IMR-90 (cell line): ENCODE measurements at regions not wholly inside any gene's neighbourhood (a gene's known extent, or its start where the extent isn't known, plus 50 kb on each side); places are given as distances from the start of the nearest gene placed in this dataset.

Experiments
- ATAC-seq: fragments of 200-7000 bp; cut with Tn5 transposase; 2 replicates; pipeline ENCODE4 v1.9.1; 2020; ENCODE audit warnings: low read depth, mild to moderate bottlenecking, moderate library complexity
- BruUV-seq: library from RNA; stranded (reverse); fragments of 400-500 nt; replicated peaks from 2 replicates; lab custom pipeline; 2021; lab: Mats Ljungman, UMichigan
- CTCF ChIA-PET: fragments of 300-600 bp; formaldehyde crosslinking; extraction: SDS; loops from one replicate; lab custom pipeline; 2021; ENCODE audit warnings: antibody characterized with exemption; lab: Yijun Ruan, JAX
- POLR2A ChIA-PET: fragments of 300-600 bp; sonication (Branson Sonifier 250); formaldehyde crosslinking; loops from one replicate; lab custom pipeline; 2022; ENCODE audit warnings: antibody characterized with exemption; ENCODE audit not compliant: unreplicated experiment; lab: Charles Lee
- DNase-seq: peaks from one replicate; pipeline ENCODE4 v3.0.0; 2013
- H2AFZ ChIP-seq: replicated peaks from 2 replicates; pipeline ENCODE3; 2013; ENCODE audit warnings: low read length, mild to moderate bottlenecking; ENCODE audit not compliant: poor library complexity
- H2AK5ac ChIP-seq: 2 replicates; pipeline ENCODE4 v1.6.1; 2013; ENCODE audit warnings: low read depth, low read length, inconsistent platforms
- H2AK9ac ChIP-seq: replicated peaks from 2 replicates; pipeline ENCODE3; 2013; ENCODE audit warnings: mild to moderate bottlenecking, low read depth, low read length, moderate library complexity; ENCODE audit not compliant: poor library complexity
- H2BK120ac ChIP-seq: 2 replicates; pipeline ENCODE4 v1.6.1; 2013; ENCODE audit warnings: low read depth, low read length, inconsistent platforms
- H2BK15ac ChIP-seq: 3 replicates; pipeline ENCODE4 v1.6.1; 2013; ENCODE audit warnings: low read depth, low read length, inconsistent platforms
- H2BK20ac ChIP-seq: 2 replicates; pipeline ENCODE4 v1.6.1; 2013; ENCODE audit warnings: low read depth, mild to moderate bottlenecking, inconsistent platforms, low read length, moderate library complexity
- H2BK5ac ChIP-seq: 2 replicates; pipeline ENCODE4 v1.6.1; 2013; ENCODE audit warnings: mild to moderate bottlenecking, low read depth, low read length, inconsistent platforms; ENCODE audit not compliant: poor library complexity, severe bottlenecking
- H3K14ac ChIP-seq: replicated peaks from 2 replicates; pipeline ENCODE4 v1.6.1; 2013; ENCODE audit warnings: low read depth, low read length, inconsistent platforms
- H3K18ac ChIP-seq: 2 replicates; pipeline ENCODE4 v1.6.1; 2013; ENCODE audit warnings: low read depth, low read length, control low read depth
- H3K23ac ChIP-seq: 2 replicates; pipeline ENCODE4 v1.6.1; 2013; ENCODE audit warnings: low read depth, low read length, inconsistent platforms
- H3K27ac ChIP-seq: 2 replicates; pipeline ENCODE4 v1.5.1; 2013; ENCODE audit warnings: mild to moderate bottlenecking, control low read depth, low read length; ENCODE audit not compliant: insufficient read depth
- H3K27me3 ChIP-seq: 2 replicates; pipeline ENCODE4 v1.6.1; 2013; ENCODE audit warnings: low read length; ENCODE audit not compliant: control insufficient read depth, insufficient read depth
- H3K36me3 ChIP-seq: 2 replicates; pipeline ENCODE4 v1.6.1; 2013; ENCODE audit warnings: low read length, mixed read lengths; ENCODE audit not compliant: control insufficient read depth, insufficient read depth
- H3K4ac ChIP-seq: 2 replicates; pipeline ENCODE4 v1.6.1; 2013; ENCODE audit warnings: low read depth, low read length, inconsistent platforms
- H3K4me1 ChIP-seq: 2 replicates; pipeline ENCODE4 v1.6.1; 2013; ENCODE audit warnings: low read length, mixed read lengths; ENCODE audit not compliant: control insufficient read depth, insufficient read depth
- H3K4me2 ChIP-seq: 2 replicates; pipeline ENCODE4 v1.6.1; 2013; ENCODE audit warnings: low read depth, mild to moderate bottlenecking, control low read depth, low read length, moderate library complexity
- H3K4me3 ChIP-seq: 2 replicates; pipeline ENCODE4 v1.5.1; 2013; ENCODE audit warnings: low read depth, mild to moderate bottlenecking, control low read depth, low read length, moderate library complexity; ENCODE audit not compliant: insufficient read depth
- H3K56ac ChIP-seq: 2 replicates; pipeline ENCODE4 v1.6.1; 2013; ENCODE audit warnings: low read length, inconsistent platforms; ENCODE audit not compliant: insufficient read depth; ENCODE audit errors: extremely low read depth
- H3K79me1 ChIP-seq, 2 experiments: 2 replicates each; pipeline ENCODE4 v1.6.1; 2013; ENCODE audit warnings: low read length in 2 of 2, inconsistent platforms in 1 of 2, low read depth in 1 of 2
- H3K9ac ChIP-seq: 2 replicates; pipeline ENCODE4 v1.6.1; 2013; ENCODE audit warnings: low read depth, low read length, control low read depth
- H3K9me1 ChIP-seq: 2 replicates; pipeline ENCODE4 v1.6.1; 2013; ENCODE audit warnings: low read length, inconsistent platforms; ENCODE audit not compliant: insufficient read depth
- H3K9me3 ChIP-seq: 2 replicates; pipeline ENCODE4 v1.6.1; 2013; ENCODE audit warnings: low read length; ENCODE audit not compliant: control insufficient read depth, insufficient read depth
- H4K20me1 ChIP-seq: 2 replicates; pipeline ENCODE4 v1.6.1; 2013; ENCODE audit warnings: low read length, inconsistent platforms; ENCODE audit not compliant: insufficient read depth
- H4K5ac ChIP-seq: 2 replicates; pipeline ENCODE4 v1.6.1; 2013; ENCODE audit warnings: mild to moderate bottlenecking, low read depth, low read length, control low read depth
- H4K8ac ChIP-seq, 2 experiments: 2 replicates each; pipeline ENCODE4 v1.6.1; 2013; ENCODE audit warnings: low read depth in 2 of 2, low read length in 2 of 2, control low read depth in 1 of 2, inconsistent platforms in 1 of 2
- H4K91ac ChIP-seq: 2 replicates; pipeline ENCODE4 v1.6.1; 2013; ENCODE audit warnings: low read depth, low read length, inconsistent platforms; ENCODE audit not compliant: insufficient read depth
- CEBPB ChIP-seq: IDR thresholded peaks from 2 replicates; pipeline ENCODE4 v1.6.1; 2012; ENCODE audit warnings: low read depth, low read length, improper control_type of control experiment
- NFE2L2 ChIP-seq: fragments of 150-350 bp; IDR thresholded peaks from 2 replicates; pipeline ENCODE4 v1.6.1; 2016; ENCODE audit warnings: low read depth, mild to moderate bottlenecking, low read length
- SMC3 ChIP-seq: fragments of 150-350 bp; IDR thresholded peaks from 2 replicates; pipeline ENCODE4 v1.6.1; 2016; ENCODE audit warnings: low read depth, mild to moderate bottlenecking, antibody characterized with exemption, low read length, moderate library complexity
- WGBS, 2 experiments: methylation state at CpG; one replicate each; pipeline versions ENCODE4 v1.1.5 to v1.1.7; 2013; ENCODE audit warnings: missing lambda C conversion rate in 2 of 2; ENCODE audit not compliant: insufficient read length in 1 of 2; ENCODE audit errors: extremely low coverage in 2 of 2; 5-methylcytosine and 5-hydroxymethylcytosine counted together
- dilution Hi-C: fragments of 300-500 bp; cut with HindIII; formaldehyde crosslinking; loops from one replicate; pipeline ENCODE4 v1.14.3; 2018; ENCODE audit warnings: low sequenced_read_pairs; ENCODE audit not compliant: unreplicated experiment
- in situ Hi-C: fragments of 300-500 bp; cut with MboI; formaldehyde crosslinking; loops from 3 replicates; pipeline ENCODE4 v1.14.3; 2019; ENCODE audit warnings: low sequenced_read_pairs, inconsistent platforms, mixed read lengths
- intact Hi-C: fragments of 100-400 bp; cut with micrococcal nuclease; formaldehyde crosslinking; loops from 2 replicates; pipeline ENCODE4 v1.10.0; 2022
- TF ChIP-seq, protein P1 (sequence below): fragments of 150-350 bp; IDR thresholded peaks from 2 replicates; pipeline ENCODE4 v1.6.1; 2017; ENCODE audit warnings: mild to moderate bottlenecking, antibody characterized with exemption, low read length, low read depth

DNA sequence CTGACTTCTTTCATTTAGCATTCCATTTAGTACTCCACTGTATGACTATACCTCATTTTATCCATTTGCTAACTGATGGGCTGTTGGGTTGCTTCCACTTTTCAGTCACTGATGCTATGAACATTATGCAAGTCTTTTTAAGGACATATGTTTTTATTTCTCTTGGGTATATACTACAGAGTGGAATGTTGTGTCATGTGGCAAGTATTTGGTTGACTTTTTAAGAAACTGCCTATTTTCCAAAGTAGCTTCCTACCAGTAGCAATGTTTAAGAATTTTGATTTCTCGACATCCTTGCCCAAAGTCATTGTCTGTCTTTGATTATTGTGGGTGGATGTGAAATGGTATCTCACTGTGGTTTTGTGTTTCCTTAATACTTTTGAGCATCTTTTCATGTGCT, 110.1 kb upstream of the TPM1 start:
- peak; percentile 88 for TF ChIP-seq CEBPB
- TF ChIP-seq, protein P1, sequence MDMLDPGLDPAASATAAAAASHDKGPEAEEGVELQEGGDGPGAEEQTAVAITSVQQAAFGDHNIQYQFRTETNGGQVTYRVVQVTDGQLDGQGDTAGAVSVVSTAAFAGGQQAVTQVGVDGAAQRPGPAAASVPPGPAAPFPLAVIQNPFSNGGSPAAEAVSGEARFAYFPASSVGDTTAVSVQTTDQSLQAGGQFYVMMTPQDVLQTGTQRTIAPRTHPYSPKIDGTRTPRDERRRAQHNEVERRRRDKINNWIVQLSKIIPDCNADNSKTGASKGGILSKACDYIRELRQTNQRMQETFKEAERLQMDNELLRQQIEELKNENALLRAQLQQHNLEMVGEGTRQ: peak; percentile 20; the same call in 1 of the 2 replicates
- no peak for TF ChIP-seq NFE2L2
- TF ChIP-seq SMC3: 0 out of 2 replicates have a peak, but pooled peaks have one; percentile 7
- no TSS peak for BruUV-seq
- no peak overlapping the region; a peak in 1 of 4 replicates for H4K8ac ChIP-seq
- in situ Hi-C loops: no loop called here
- 0 out of 2 replicates have a peak overlapping the region, but pooled peaks have one; percentile 25 for H3K56ac ChIP-seq
- H2BK20ac ChIP-seq: peak overlapping the region; percentile 28; the same call in 1 of the 2 replicates
- no peak overlapping the region for H3K4me3 ChIP-seq
- no peak overlapping the region for H4K5ac ChIP-seq
- ChIA-PET POLR2A (interaction anchor here (1.0 kb wide), 1 partner anchor 110 kb away, joined by 3 read pairs; no protein-coding TSS in a partner anchor), CTCF (interaction anchor here (1.4 kb wide), 1 partner anchor 94 kb away, joined by 3 read pairs; no protein-coding TSS in a partner anchor)
- H2AFZ ChIP-seq: no peak overlapping the region
- peaks cover 7% of the 10 kb centered on the region for H3K9me1 ChIP-seq
- 0 out of 2 replicates have a peak overlapping the region, but pooled peaks have one; percentile 23 for H3K27ac ChIP-seq
- H3K4me2 ChIP-seq: no peak overlapping the region
- WGBS, 2 experiments: no CpG with 5 or more reads among the region's 1 CpG
- peaks cover 19% of the 10 kb centered on the region for H3K4me1 ChIP-seq
- ATAC-seq (peak; percentile 57), DNase-seq (peak; percentile 95)
- no peaks in the 10 kb centered on the region for H3K9me3 ChIP-seq
- no peak overlapping the region for H2BK15ac ChIP-seq
- 0 out of 4 replicates have a peak, but pooled peaks cover 0 to 2% of the 10 kb centered on the region in 2 experiments for H3K79me1 ChIP-seq
- no peak overlapping the region for H2AK9ac ChIP-seq
- no peaks in the 10 kb centered on the region for H3K36me3 ChIP-seq
- peak overlapping the region; percentile 90 for H2BK5ac ChIP-seq
- intact Hi-C loops: loop anchor here (2.0 kb wide), 1 partner anchor 90 kb away; no protein-coding TSS in a partner anchor
- H2BK120ac ChIP-seq: peak overlapping the region; percentile 54; the same call in 1 of the 2 replicates
- peak overlapping the region; percentile 73; the same call in 1 of the 2 replicates for H3K4ac ChIP-seq
- H3K9ac ChIP-seq: no peak overlapping the region
- no peak overlapping the region; the same call in 1 of the 2 replicates for H3K18ac ChIP-seq
- no peak overlapping the region for H3K14ac ChIP-seq
- H3K27me3 ChIP-seq: no peaks in the 10 kb centered on the region
- H4K91ac ChIP-seq: no peak overlapping the region
- dilution Hi-C loops: no loop called here
- H2AK5ac ChIP-seq: no peak overlapping the region
- peaks cover 7% of the 10 kb centered on the region for H4K20me1 ChIP-seq
- H3K23ac ChIP-seq: no peak overlapping the region
